GM12872 (cell line): ENCODE measurements at regions not wholly inside any gene's neighbourhood (a gene's known extent, or its start where the extent isn't known, plus 50 kb on each side); places are given as distances from the start of the nearest gene placed in this dataset.

Experiments used
- TF ChIP-seq, protein P1 (sequence below): IDR thresholded peaks from 3 replicates; pipeline ENCODE4 v1.5.1; 2011; ENCODE audit warnings: low read depth, mild to moderate bottlenecking, low read length, moderate library complexity; ENCODE audit not compliant: insufficient read depth

DNA sequence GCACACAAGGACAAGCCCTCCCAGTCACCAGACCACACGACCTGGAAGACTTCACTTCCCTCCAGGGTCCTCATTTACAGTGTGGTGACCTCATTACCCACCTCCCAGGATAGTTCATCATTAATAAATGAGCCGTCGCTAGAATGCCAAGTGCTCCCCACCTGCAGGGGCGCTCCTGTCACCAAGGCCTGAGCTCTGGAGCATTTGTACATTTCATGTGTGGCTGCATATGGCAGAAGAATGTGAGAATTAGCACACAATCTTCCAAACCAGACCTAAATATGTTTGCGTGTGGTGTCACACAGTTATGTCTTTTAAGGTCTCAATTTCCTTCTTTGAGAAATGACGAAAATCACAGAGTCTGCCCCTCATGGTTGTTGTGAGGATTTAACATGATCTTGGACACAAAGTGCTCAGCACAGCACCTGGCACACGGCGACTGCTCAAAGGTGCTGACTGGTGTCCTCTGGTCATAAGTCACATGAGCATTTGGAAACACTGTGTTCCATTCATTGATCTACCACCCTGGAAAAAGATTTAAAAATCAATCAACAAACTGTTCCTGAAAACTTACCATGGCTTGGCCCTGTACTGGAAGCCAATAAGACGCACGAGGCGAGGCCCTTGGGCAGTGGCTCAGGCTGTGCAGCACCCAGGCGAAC lies 150.6 kb upstream of the SPACA7 start:
- TF ChIP-seq, protein P1, sequence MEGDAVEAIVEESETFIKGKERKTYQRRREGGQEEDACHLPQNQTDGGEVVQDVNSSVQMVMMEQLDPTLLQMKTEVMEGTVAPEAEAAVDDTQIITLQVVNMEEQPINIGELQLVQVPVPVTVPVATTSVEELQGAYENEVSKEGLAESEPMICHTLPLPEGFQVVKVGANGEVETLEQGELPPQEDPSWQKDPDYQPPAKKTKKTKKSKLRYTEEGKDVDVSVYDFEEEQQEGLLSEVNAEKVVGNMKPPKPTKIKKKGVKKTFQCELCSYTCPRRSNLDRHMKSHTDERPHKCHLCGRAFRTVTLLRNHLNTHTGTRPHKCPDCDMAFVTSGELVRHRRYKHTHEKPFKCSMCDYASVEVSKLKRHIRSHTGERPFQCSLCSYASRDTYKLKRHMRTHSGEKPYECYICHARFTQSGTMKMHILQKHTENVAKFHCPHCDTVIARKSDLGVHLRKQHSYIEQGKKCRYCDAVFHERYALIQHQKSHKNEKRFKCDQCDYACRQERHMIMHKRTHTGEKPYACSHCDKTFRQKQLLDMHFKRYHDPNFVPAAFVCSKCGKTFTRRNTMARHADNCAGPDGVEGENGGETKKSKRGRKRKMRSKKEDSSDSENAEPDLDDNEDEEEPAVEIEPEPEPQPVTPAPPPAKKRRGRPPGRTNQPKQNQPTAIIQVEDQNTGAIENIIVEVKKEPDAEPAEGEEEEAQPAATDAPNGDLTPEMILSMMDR, result no peak

DNA sequence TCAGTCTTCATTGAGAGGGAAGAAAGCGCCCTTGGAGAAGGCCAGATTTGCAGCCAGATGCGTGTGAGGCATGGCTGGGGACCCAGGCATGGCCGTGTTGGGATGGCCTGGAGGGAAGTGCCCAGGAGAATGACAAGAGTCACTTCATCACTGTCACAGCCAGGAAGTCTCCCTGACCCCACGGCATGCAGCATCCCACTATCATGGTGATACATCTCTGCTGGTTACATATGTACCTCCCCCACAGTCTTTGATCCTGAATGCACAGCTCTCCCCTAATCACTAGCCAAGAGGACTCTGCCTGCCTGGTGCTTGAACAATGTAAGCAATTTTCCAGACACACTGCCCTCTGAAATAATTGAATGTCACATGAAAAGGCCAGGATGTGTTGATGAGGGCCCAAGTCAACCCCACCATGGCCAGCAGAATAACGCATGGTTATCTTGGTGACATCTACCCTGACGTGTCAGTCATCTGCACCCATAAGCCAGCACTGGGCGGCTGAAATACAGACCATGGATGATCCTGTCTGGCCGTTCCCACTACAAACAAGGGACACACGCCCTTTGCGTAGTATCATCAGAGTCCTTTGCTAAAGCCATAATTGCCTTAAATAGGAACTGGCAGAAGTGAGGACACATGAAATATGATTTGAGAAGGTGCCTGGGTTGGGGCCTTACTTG lies 149.7 kb upstream of the SPACA7 start:
- TF ChIP-seq, protein P1, result no peak

DNA sequence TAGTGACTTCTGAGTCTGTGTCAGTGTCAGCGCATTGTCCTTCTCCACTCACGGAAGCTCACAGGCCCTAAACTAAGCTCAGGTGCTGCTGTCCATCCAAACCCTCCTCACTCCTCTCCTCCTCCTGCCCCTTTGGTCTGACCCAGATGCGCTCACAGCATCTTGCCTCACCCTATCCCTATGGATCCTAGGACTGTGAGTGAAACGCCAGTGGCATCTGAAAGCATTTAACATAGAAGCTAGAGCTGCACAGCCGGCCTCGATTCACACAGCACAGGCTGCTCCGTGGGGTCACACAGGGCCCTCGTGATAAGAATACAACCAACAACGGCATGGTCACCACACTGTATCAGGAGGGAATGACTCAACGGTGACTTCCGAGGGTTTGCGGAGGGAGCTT lies 149.1 kb upstream of the SPACA7 start:
- TF ChIP-seq, protein P1, result no peak

DNA sequence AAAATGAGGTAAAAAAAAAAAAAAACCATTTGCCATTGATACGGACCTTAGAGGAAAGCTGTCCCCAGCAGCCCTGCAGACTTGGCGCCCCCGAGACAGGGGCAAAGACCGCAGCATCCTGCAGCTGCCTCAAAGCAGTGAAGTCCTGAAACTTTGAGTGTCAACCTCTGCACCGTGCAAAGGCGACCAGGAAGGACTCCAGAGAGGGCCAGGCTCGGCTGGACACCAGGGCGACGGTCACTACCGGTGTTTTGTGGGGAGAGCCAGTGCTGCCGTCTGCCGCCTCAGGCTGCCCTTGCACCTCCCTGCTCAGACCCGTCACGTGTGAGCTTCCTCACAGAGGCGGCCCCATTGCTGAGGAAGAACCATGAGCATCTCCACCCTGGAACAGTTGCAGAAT lies 146.7 kb upstream of the SPACA7 start:
- TF ChIP-seq, protein P1, result no peak

DNA sequence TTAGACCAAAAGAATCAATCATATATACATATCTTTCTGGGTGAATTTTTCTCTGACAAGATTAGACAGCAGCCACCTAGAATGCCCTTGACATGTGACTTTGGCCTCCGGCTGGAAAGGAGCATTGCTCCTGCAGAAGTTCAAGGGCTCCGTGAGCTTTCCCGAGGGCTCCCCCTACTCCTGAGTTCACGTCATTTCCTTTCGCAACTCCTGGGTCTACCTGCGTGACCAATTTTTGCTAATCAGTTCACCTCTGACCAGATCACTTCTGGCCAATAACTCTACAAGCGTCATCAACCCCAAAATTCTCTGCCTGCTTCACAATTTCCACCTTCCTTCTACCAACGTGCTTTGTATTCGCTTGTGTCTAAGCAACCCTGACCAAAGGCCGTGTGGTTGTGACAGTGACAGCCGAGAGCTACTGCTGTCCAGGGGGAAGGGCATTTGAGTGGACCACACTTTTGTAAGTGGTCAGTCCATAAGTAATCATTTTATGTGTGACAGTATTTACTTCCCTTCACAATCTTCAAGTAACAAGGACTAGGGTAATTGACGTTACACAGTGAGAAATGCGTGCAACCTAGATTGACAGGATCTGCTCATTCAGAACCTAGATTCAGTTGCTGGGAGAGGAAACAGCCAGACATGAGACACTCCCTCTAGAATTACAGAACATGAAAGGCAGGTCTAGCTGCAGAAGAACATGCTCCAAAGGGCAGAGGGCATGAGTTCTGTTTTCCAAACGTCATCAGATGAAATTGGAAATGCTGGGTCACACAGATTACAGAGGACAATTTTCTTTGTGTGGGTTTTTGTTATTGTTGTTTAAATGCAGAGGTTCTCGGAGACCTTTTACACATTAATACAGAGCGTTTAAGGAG lies 145.9 kb upstream of the SPACA7 start:
- TF ChIP-seq, protein P1, result no peak

DNA sequence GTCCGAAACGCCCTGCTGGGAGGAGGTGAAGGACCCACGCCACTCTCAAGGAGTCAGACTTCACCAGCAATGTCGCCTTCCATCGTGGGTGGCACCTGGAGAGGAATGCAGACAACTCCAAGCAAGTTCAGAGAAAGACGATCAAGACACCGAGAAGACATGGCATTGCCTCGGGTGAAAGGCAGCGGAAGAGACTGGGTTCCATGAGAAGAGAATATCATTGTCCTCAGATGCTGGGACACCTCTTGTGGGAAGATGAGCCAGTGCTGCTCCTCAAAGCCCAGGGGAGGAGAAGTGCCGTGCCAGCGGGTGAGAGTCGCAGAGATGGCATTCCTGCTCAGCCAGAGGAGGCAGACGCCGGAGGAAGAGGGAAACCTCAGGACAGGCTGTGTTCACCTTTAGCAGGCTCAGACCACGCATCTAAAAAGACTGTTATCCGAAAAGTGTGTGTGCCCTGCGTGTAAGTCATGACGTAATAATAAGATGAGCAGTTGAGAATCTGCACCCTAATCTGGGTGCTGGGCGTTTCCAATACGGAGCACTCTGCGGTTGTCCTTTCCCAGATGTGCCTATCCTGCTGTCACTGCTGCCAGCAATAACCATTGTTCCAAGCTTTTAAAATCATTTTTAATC lies 144.6 kb upstream of the SPACA7 start:
- TF ChIP-seq, protein P1, result no peak

DNA sequence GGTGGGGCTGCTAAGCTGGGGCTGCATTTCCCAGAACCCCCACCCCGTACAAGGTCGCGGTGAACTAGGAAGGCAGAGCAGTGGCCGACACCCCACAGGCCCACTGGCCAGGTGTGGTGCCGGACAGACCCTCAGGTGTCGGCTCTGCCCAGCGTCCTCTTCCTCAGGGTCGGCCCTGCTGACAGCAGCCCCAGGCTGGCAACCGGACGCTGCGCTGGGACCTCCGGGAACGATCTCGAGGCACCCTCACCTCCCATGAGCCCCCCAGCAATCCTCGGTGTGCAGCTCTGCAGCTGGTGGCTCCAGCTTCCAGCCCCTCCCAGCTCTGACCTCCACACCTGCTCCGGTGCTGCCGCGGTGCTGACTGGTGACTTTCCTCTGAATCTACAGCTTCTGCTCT lies 142.9 kb upstream of the SPACA7 start:
- TF ChIP-seq, protein P1, result no peak
